HepG2 (cell line): ENCODE measurements at regions not wholly inside any gene's neighbourhood (a gene's known extent, or its start where the extent isn't known, plus 50 kb on each side); places are given as distances from the start of the nearest gene placed in this dataset.

Source experiments
- ATAC-seq: fragments of 200-7000 bp; cut with Tn5 transposase; 3 replicates; pipeline ENCODE4 v1.9.1; 2020; ENCODE audit warnings: mild to moderate bottlenecking, moderate library complexity
- BruUV-seq: library from RNA; stranded (reverse); fragments of 400-500 nt; replicated peaks from 2 replicates; lab custom pipeline; 2021; lab: Mats Ljungman, UMichigan
- CTCF ChIA-PET: fragments of 300-600 bp; formaldehyde crosslinking; extraction: SDS; loops from one replicate; lab custom pipeline; 2021; ENCODE audit warnings: low total read pairs, inconsistent platforms, low intra/inter-chr PET ratio; lab: Yijun Ruan, JAX
- POLR2A ChIA-PET: fragments of 350-600 bp; sonication (Branson Sonifier 250); formaldehyde crosslinking; loops from one replicate; lab custom pipeline; 2020; ENCODE audit warnings: antibody characterized with exemption, inconsistent platforms; lab: Yijun Ruan, JAX
- DNase-seq: peaks from one replicate; pipeline ENCODE4 v3.0.0-alpha.2; 2015; ENCODE audit warnings: low spot score
- FAIRE-seq: peaks from 3 replicates; lab custom pipeline; 2011; peaks lifted over from hg19 to GRCh38; lab: Jason Lieb, UNC
- H2AFZ ChIP-seq: one replicate; pipeline ENCODE4 v1.6.1; 2011; ENCODE audit warnings: low read length, inconsistent platforms
- H3K27ac ChIP-seq: fragments of 300-600 bp; 3 replicates; pipeline ENCODE4 v1.8.0; 2011; ENCODE audit warnings: mixed run types, mild to moderate bottlenecking, mixed read lengths, low read length, inconsistent platforms; ENCODE audit not compliant: insufficient read depth; ENCODE audit errors: extremely low read length
- H3K27me3 ChIP-seq, 2 experiments: fragments of 200-600 bp in 1 of 2; 2 replicates in 1 of 2; 3 replicates in 1 of 2; pipeline versions ENCODE4 v1.6.0 to v1.8.0; 2011; ENCODE audit warnings: low read length in 2 of 2, mild to moderate bottlenecking in 2 of 2, moderate library complexity in 2 of 2, inconsistent platforms in 1 of 2; ENCODE audit not compliant: insufficient read depth in 2 of 2, control insufficient read depth in 1 of 2
- H3K36me3 ChIP-seq, 2 experiments: fragments of 200-600 bp in 1 of 2; replicated peaks in 1 of 2; 2 replicates in 1 of 2; 3 replicates in 1 of 2; pipeline versions ENCODE4 v1.5.1 to v1.8.0; 2011; ENCODE audit warnings: low read length in 2 of 2, inconsistent platforms in 1 of 2; ENCODE audit not compliant: insufficient read depth in 2 of 2, control insufficient read depth in 1 of 2
- H3K4me1 ChIP-seq: 2 replicates; pipeline ENCODE4 v1.5.1; 2012; ENCODE audit warnings: low read length, inconsistent platforms; ENCODE audit not compliant: insufficient read depth
- H3K4me2 ChIP-seq: 2 replicates; pipeline ENCODE4 v1.6.0; 2011; ENCODE audit warnings: low read depth, low read length, inconsistent platforms
- H3K4me3 ChIP-seq, 3 experiments: fragments of 200-600 bp in 1 of 3; sonication (generic), shearing (Covaris generic) in 1 of 3; replicated peaks in 1 of 3; 2 replicates each; pipeline ENCODE4 v1.5.1; 2011 to 2016; ENCODE audit warnings: low read length in 3 of 3, inconsistent platforms in 2 of 3, low read depth in 2 of 3, mild to moderate bottlenecking in 2 of 3, control low read depth in 1 of 3, mixed read lengths in 1 of 3; ENCODE audit not compliant: insufficient read depth in 1 of 3
- H3K79me2 ChIP-seq: one replicate; pipeline ENCODE4 v1.6.1; 2011; ENCODE audit warnings: low read length, inconsistent platforms; ENCODE audit not compliant: insufficient read depth
- H3K9ac ChIP-seq: 2 replicates; pipeline ENCODE4 v1.6.0; 2011; ENCODE audit warnings: mild to moderate bottlenecking, low read depth, low read length, inconsistent platforms; ENCODE audit not compliant: insufficient read depth
- H3K9me3 ChIP-seq: 2 replicates; pipeline ENCODE4 v1.5.1; 2012; ENCODE audit warnings: mild to moderate bottlenecking, low read length
- H4K20me1 ChIP-seq: 2 replicates; pipeline ENCODE4 v1.6.0; 2011; ENCODE audit warnings: inconsistent platforms, mild to moderate bottlenecking, low read length, moderate library complexity; ENCODE audit not compliant: insufficient read depth
- EZH2 ChIP-seq: conservative IDR thresholded peaks from 2 replicates; pipeline ENCODE4 v1.6.1; 2012; ENCODE audit warnings: mild to moderate bottlenecking, low read depth, low read length, moderate library complexity
- KDM1A ChIP-seq: IDR thresholded peaks from 2 replicates; pipeline ENCODE4 v1.6.1; 2016; ENCODE audit warnings: missing compliant biosample characterization
- NCOA1 ChIP-seq: sonication (generic); formaldehyde crosslinking; IDR thresholded peaks from 2 replicates; pipeline ENCODE4 v1.9.0; 2021; ENCODE audit warnings: missing genetic modification reagents
- NR1H2 ChIP-seq: sonication (generic); formaldehyde crosslinking; IDR thresholded peaks from 2 replicates; pipeline ENCODE4 v1.8.1; 2022; ENCODE audit warnings: low read depth, missing genetic modification reagents, borderline replicate concordance
- NR2F2 ChIP-seq: IDR thresholded peaks from 2 replicates; pipeline ENCODE4 v1.6.1; 2012; ENCODE audit warnings: low read depth, inconsistent platforms, borderline replicate concordance
- REST ChIP-seq, 2 experiments: IDR thresholded peaks; 2 replicates each; pipeline ENCODE4 v1.6.1; 2011 to 2012; ENCODE audit warnings: low read length in 2 of 2, borderline replicate concordance in 1 of 2, low read depth in 1 of 2, mild to moderate bottlenecking in 1 of 2, moderate library complexity in 1 of 2
- REXO4 ChIP-seq: sonication (generic); formaldehyde crosslinking; IDR thresholded peaks from 2 replicates; pipeline ENCODE4 v1.8.0; 2022; ENCODE audit warnings: missing genetic modification reagents, mild to moderate bottlenecking, borderline replicate concordance
- TFDP1 ChIP-seq: IDR thresholded peaks from 2 replicates; pipeline ENCODE4 v1.6.1; 2016; ENCODE audit warnings: missing compliant biosample characterization, missing genetic modification reagents, borderline replicate concordance
- ZFP1 ChIP-seq: IDR thresholded peaks from 2 replicates; pipeline ENCODE4 v1.6.1; 2016
- WGBS: methylation state at CpG from one replicate; pipeline ENCODE4 v1.1.6; 2017; ENCODE audit warnings: low lambda C conversion rate; 5-methylcytosine and 5-hydroxymethylcytosine counted together
- in situ Hi-C: cut with HindIII; loops from 2 replicates; pipeline ENCODE4 v1.10.0; 2017; ENCODE audit warnings: low pct_unique_long_range_greater_than_20kb; ENCODE audit not compliant: extremely low pct_ligation_motif_present
- intact Hi-C: fragments of 100-400 bp; cut with micrococcal nuclease; formaldehyde crosslinking; loops from one replicate; pipeline ENCODE4 v1.10.0; 2022; ENCODE audit not compliant: unreplicated experiment
- TF ChIP-seq, protein P1 (sequence below): sonication (generic); formaldehyde crosslinking; IDR thresholded peaks from 2 replicates; pipeline ENCODE4 v1.5.1; 2020; ENCODE audit warnings: mild to moderate bottlenecking, moderate library complexity, missing genetic modification reagents
- TF ChIP-seq, protein P2 (sequence below): sonication (generic); formaldehyde crosslinking; IDR thresholded peaks from 2 replicates; pipeline ENCODE4 v1.5.1; 2020; ENCODE audit warnings: missing genetic modification reagents, mild to moderate bottlenecking, borderline replicate concordance

- Histone ChIP-seq H3K79me2 (no peaks in the 10 kb centered on the region), H3K9ac (no peak overlapping the region)
- no peak for TF ChIP-seq REXO4 (CRISPR knock-in tag)
- no peak for TF ChIP-seq NCOA1 (CRISPR knock-in tag)
- no peak for TF ChIP-seq TFDP1 (CRISPR knock-in tag)
- TF ChIP-seq, protein P1, sequence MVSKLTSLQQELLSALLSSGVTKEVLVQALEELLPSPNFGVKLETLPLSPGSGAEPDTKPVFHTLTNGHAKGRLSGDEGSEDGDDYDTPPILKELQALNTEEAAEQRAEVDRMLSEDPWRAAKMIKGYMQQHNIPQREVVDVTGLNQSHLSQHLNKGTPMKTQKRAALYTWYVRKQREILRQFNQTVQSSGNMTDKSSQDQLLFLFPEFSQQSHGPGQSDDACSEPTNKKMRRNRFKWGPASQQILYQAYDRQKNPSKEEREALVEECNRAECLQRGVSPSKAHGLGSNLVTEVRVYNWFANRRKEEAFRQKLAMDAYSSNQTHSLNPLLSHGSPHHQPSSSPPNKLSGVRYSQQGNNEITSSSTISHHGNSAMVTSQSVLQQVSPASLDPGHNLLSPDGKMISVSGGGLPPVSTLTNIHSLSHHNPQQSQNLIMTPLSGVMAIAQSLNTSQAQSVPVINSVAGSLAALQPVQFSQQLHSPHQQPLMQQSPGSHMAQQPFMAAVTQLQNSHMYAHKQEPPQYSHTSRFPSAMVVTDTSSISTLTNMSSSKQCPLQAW (CRISPR knock-in tag), result no peak
- TF ChIP-seq EZH2, result no peak
- TF ChIP-seq NR1H2 (CRISPR knock-in tag), result no peak
- TF ChIP-seq NR2F2, result no peak
- TF ChIP-seq ZFP1 (CRISPR knock-in tag), result no peak
- TF ChIP-seq, protein P2, sequence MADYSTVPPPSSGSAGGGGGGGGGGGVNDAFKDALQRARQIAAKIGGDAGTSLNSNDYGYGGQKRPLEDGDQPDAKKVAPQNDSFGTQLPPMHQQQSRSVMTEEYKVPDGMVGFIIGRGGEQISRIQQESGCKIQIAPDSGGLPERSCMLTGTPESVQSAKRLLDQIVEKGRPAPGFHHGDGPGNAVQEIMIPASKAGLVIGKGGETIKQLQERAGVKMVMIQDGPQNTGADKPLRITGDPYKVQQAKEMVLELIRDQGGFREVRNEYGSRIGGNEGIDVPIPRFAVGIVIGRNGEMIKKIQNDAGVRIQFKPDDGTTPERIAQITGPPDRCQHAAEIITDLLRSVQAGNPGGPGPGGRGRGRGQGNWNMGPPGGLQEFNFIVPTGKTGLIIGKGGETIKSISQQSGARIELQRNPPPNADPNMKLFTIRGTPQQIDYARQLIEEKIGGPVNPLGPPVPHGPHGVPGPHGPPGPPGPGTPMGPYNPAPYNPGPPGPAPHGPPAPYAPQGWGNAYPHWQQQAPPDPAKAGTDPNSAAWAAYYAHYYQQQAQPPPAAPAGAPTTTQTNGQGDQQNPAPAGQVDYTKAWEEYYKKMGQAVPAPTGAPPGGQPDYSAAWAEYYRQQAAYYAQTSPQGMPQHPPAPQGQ (CRISPR knock-in tag), result no peak
- no peak for TF ChIP-seq REST (IDR thresholded peaks at IDR 0.05; ENCODE audit: borderline replicate concordance in 1 of 2, low read depth in 1 of 2, low read length in 2 of 2)
- no peak for TF ChIP-seq KDM1A (CRISPR knock-in tag)
- TF ChIP-seq, all 625 proteins: peak for 0
- Histone ChIP-seq H3K27me3 (no peaks in the 10 kb centered on the region), H3K4me2 (no peak overlapping the region), H2AFZ (no peak overlapping the region), H3K27ac (no peak overlapping the region), H4K20me1 (no peaks in the 10 kb centered on the region), H3K4me1 (no peaks in the 10 kb centered on the region), H3K36me3 (no peaks in the 10 kb centered on the region), H3K4me3 (no peak overlapping the region), H3K9me3 (peaks cover 7% of the 10 kb centered on the region; the same call in 1 of the 2 replicates)
- no peak for ATAC-seq
- 3% methylated on average over 3 of the region's 4 CpGs for WGBS
- CTCF ChIA-PET, result no interaction called here
- intact Hi-C loops (no loop called here), in situ Hi-C loops (no loop called here)
- BruUV-seq, result no TSS peak
- no peak for FAIRE-seq
- POLR2A ChIA-PET, result no interaction called here
- no peak for DNase-seq
These were observed 307.8 kb downstream of the GPAM start for GRCh38 chr10:111875725-111876124.
